ENCODE measurements at regions not wholly inside any gene's neighbourhood (a gene's known extent, or its start where the extent isn't known, plus 50 kb on each side); places are given as distances from the start of the nearest gene placed in this dataset.

- H3K27me3 ChIP-seq, result no peaks in the 10 kb centered on the region
- H3K36me3 ChIP-seq, result no peaks in the 10 kb centered on the region
- H3K9me3 ChIP-seq, result no peaks in the 10 kb centered on the region
- no peaks in the 10 kb centered on the region for H3K4me1 ChIP-seq
- no peak for DNase-seq (ENCODE audit: low spot score)
- no peak overlapping the region for H3K4me3 ChIP-seq
- no peak for TF ChIP-seq CTCF (IDR thresholded peaks at IDR 0.05)
- H3K27ac ChIP-seq, result no peak overlapping the region
Measured at GRCh38 chr13:90246687-90247345, 1100.7 kb upstream of the MIR17HG start.

- no peak overlapping the region for H3K4me3 ChIP-seq
- no peak for TF ChIP-seq CTCF (IDR thresholded peaks at IDR 0.05)
- H3K27ac ChIP-seq, result no peak overlapping the region
Measured at GRCh38 chr13:90253806-90254205, 1093.7 kb upstream of the MIR17HG start.

DNA sequence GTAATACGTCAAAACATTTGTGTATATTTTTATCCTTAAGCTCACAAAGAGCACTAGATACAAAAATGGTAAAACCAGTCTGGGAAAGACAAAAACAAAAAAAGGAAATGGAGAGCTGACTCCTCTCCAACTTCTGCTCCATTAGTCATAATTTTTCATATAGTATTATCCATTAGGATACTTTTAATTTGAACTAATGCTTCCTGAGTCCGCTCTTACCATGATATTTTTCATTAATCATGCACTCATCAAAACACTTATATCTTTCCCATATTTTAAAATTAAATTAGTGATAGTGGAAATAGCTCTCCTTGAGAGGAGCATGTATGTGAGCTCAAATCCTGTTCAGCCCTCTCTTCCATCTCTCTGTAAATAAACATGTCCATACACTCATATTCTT is 1093.0 kb upstream of the MIR17HG start:
- H3K27ac ChIP-seq, result no peak overlapping the region
- TF ChIP-seq CTCF (IDR thresholded peaks at IDR 0.05), result no peak
- H3K4me1 ChIP-seq, result no peaks in the 10 kb centered on the region
- no peaks in the 10 kb centered on the region for H3K27me3 ChIP-seq
- H3K36me3 ChIP-seq, result no peaks in the 10 kb centered on the region
- H3K9me3 ChIP-seq, result no peaks in the 10 kb centered on the region
- no peak for DNase-seq (ENCODE audit: low spot score)
- no peak overlapping the region for H3K4me3 ChIP-seq

More at GRCh38 chr13:90253806-90254205, 1093.7 kb upstream of the MIR17HG start:
- DNase-seq (ENCODE audit: low spot score), result no peak
- H3K4me1 ChIP-seq, result no peaks in the 10 kb centered on the region
- H3K27me3 ChIP-seq, result no peaks in the 10 kb centered on the region
- H3K36me3 ChIP-seq, result no peaks in the 10 kb centered on the region
- no peaks in the 10 kb centered on the region for H3K9me3 ChIP-seq

GRCh38 chr13:90256746-90257145 is 1090.7 kb upstream of the MIR17HG start:
- H3K4me3 ChIP-seq, result no peak overlapping the region
- no peak overlapping the region for H3K27ac ChIP-seq
- TF ChIP-seq CTCF (IDR thresholded peaks at IDR 0.05), result no peak
- DNase-seq (ENCODE audit: low spot score), result no peak
- H3K27me3 ChIP-seq, result no peaks in the 10 kb centered on the region
- no peaks in the 10 kb centered on the region for H3K9me3 ChIP-seq
- H3K4me1 ChIP-seq, result no peaks in the 10 kb centered on the region
- H3K36me3 ChIP-seq, result no peaks in the 10 kb centered on the region

GRCh38 chr13:90258129-90258528 is 1089.4 kb upstream of the MIR17HG start:
- Histone ChIP-seq H3K9me3 (no peaks in the 10 kb centered on the region), H3K4me3 (no peak overlapping the region), H3K36me3 (no peaks in the 10 kb centered on the region), H3K27me3 (no peaks in the 10 kb centered on the region), H3K27ac (no peak overlapping the region), H3K4me1 (no peaks in the 10 kb centered on the region)
- no peak for TF ChIP-seq CTCF (IDR thresholded peaks at IDR 0.05)
- DNase-seq (ENCODE audit: low spot score), result no peak

DNA sequence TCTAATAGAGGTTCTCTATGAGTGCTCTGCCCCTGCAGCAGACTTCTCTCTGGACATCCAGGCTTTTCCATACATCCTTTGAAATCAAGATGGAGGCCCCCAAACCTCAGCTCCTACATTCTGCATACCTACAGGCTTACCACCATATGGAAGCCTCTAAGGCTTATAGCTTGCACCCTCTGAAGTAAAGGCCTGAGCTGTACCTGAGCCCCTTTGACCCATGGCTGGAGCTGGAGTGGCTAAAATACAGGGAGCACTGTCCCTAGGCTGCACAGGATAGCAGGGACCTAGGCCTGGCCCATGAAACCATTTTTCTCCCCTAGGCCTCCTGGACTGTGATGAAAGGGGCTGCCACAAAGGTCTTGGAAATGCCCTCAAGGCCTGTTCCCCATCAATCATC is 1086.1 kb upstream of the MIR17HG start:
- no peaks in the 10 kb centered on the region for H3K9me3 ChIP-seq
- H3K4me1 ChIP-seq, result no peaks in the 10 kb centered on the region
- no peak for TF ChIP-seq CTCF (IDR thresholded peaks at IDR 0.05)
- H3K4me3 ChIP-seq, result no peak overlapping the region
- H3K36me3 ChIP-seq, result no peaks in the 10 kb centered on the region
- no peak overlapping the region for H3K27ac ChIP-seq
- DNase-seq (ENCODE audit: low spot score), result no peak
- no peaks in the 10 kb centered on the region for H3K27me3 ChIP-seq

All from right atrium auricular region (tissue), 2 donors.